Neural progenitor cell (in vitro differentiated cells): ENCODE measurements at regions not wholly inside any gene's neighbourhood (a gene's known extent, or its start where the extent isn't known, plus 50 kb on each side); places are given as distances from the start of the nearest gene placed in this dataset.
A peak's percentile ranks its signal among the peaks of the same experiment; 100 is the strongest.

ENCODE experiments used
- DNase-seq: peaks from one replicate; pipeline ENCODE4 v3.0.0-alpha.2; 2016; ENCODE audit warnings: low spot score
- H2AFZ ChIP-seq: fragments of 200-600 bp; sonication (generic); replicated peaks from 2 replicates; pipeline ENCODE4 v1.6.1; 2016; ENCODE audit warnings: antibody characterized with exemption
- H3F3A ChIP-seq: fragments of 200-600 bp; sonication (generic); 2 replicates; pipeline ENCODE4 v1.6.1; 2016; ENCODE audit warnings: antibody characterized with exemption, low read depth
- H3K27ac ChIP-seq: fragments of 200-600 bp; sonication (generic); 2 replicates; pipeline ENCODE4 v1.5.1; 2016; ENCODE audit warnings: mild to moderate bottlenecking
- H3K27me3 ChIP-seq: fragments of 200-600 bp; sonication (generic); 2 replicates; pipeline ENCODE4 v1.6.1; 2016; ENCODE audit warnings: mild to moderate bottlenecking, moderate library complexity
- H3K36me3 ChIP-seq: fragments of 200-600 bp; sonication (generic); 2 replicates; pipeline ENCODE4 v1.5.1; 2016
- H3K4me1 ChIP-seq: fragments of 200-600 bp; sonication (generic); 2 replicates; pipeline ENCODE4 v1.6.1; 2016; ENCODE audit warnings: mixed run types
- H3K4me2 ChIP-seq: fragments of 200-600 bp; sonication (generic); 2 replicates; pipeline ENCODE4 v1.6.1; 2016
- H3K4me3 ChIP-seq: fragments of 200-600 bp; sonication (generic); 2 replicates; pipeline ENCODE4 v1.5.1; 2016
- H3K79me2 ChIP-seq: fragments of 200-600 bp; sonication (generic); 2 replicates; pipeline ENCODE4 v1.6.1; 2016; ENCODE audit warnings: low read depth
- H3K9ac ChIP-seq: fragments of 200-600 bp; sonication (generic); 2 replicates; pipeline ENCODE4 v1.6.1; 2016
- H3K9me3 ChIP-seq: fragments of 200-600 bp; sonication (generic); 2 replicates; pipeline ENCODE4 v1.5.1; 2016; ENCODE audit warnings: low read depth
- H4K20me1 ChIP-seq: fragments of 200-600 bp; sonication (generic); 2 replicates; pipeline ENCODE4 v1.6.1; 2016; ENCODE audit warnings: low read depth
- H3K27ac Mint-ChIP-seq: 3 replicates; pipeline ENCODE4 v1.8.0; 2021; ENCODE audit warnings: mixed read lengths
- H3K27me3 Mint-ChIP-seq: 2 replicates; pipeline ENCODE4 v1.8.0; 2022; ENCODE audit warnings: low read depth, mild to moderate bottlenecking, inconsistent platforms, moderate library complexity, mixed read lengths; ENCODE audit not compliant: insufficient read depth
- H3K36me3 Mint-ChIP-seq: 3 replicates; pipeline ENCODE4 v1.8.0; 2021; ENCODE audit warnings: mixed read lengths
- H3K4me1 Mint-ChIP-seq: 3 replicates; pipeline ENCODE4 v1.8.0; 2021; ENCODE audit warnings: mixed read lengths
- H3K4me3 Mint-ChIP-seq: 3 replicates; pipeline ENCODE4 v1.8.0; 2021; ENCODE audit warnings: mild to moderate bottlenecking, moderate library complexity, mixed read lengths
- H3K9me3 Mint-ChIP-seq: 3 replicates; pipeline ENCODE4 v1.8.0; 2020; ENCODE audit warnings: mixed read lengths
- CTCF ChIP-seq: fragments of 200-600 bp; sonication (generic); IDR thresholded peaks from 2 replicates; pipeline ENCODE4 v1.5.1; 2017; ENCODE audit warnings: antibody characterized with exemption, mild to moderate bottlenecking
- EZH2 ChIP-seq: fragments of 200-600 bp; sonication (generic); IDR thresholded peaks from 2 replicates; pipeline ENCODE4 v1.6.1; 2017; ENCODE audit warnings: antibody characterized with exemption, mild to moderate bottlenecking, moderate library complexity
- EZH2phosphoT487 ChIP-seq: fragments of 200-600 bp; sonication (generic); IDR thresholded peaks from 2 replicates; pipeline ENCODE4 v1.6.1; 2017; ENCODE audit warnings: antibody characterized with exemption

DNA sequence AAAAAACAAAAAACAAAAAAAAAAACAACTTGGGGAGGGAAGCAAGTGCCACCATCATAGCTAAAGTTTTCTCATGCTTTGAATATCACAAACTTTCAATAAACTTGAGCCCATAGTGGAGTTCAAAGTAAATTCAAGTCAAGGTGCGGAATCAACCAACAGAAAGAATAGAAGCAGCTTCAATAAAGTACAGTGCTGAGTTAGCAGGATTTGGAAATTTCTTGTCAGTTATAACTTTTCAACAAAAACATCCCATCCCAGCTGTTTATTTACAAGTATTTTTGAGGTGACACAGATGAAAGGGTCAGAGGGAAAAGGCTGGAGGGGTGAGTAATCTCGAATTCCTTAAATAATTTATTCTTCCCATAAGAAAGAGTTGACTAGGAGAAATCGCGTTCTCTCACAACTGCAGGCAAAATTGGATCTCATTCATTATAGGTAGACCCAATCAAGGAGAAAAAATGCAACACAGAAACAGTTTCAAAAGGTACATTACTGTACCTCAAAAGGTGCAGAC lies 477.4 kb upstream of the RASGRP1 start:
- Histone ChIP-seq H2AFZ (peak overlapping the region; percentile 54), H3K9me3 (no peaks in the 10 kb centered on the region), H3K4me3 (no peak overlapping the region), H3K79me2 (no peaks in the 10 kb centered on the region), H3K27ac (no peak overlapping the region), H3F3A (no peaks in the 10 kb centered on the region), H3K27me3 (no peaks in the 10 kb centered on the region), H3K4me1 (no peaks in the 10 kb centered on the region), H3K9ac (no peak overlapping the region), H3K36me3 (no peaks in the 10 kb centered on the region), H3K4me2 (no peak overlapping the region), H4K20me1 (no peaks in the 10 kb centered on the region)
- Mint-ChIP-seq H3K27me3 (no peaks in the 10 kb centered on the region), H3K36me3 (no peaks in the 10 kb centered on the region), H3K9me3 (no peaks in the 10 kb centered on the region), H3K4me1 (no peaks in the 10 kb centered on the region), H3K27ac (no peak overlapping the region), H3K4me3 (no peak overlapping the region)
- DNase-seq = no peak
- no peak for TF ChIP-seq CTCF
- TF ChIP-seq EZH2phosphoT487 = no peak
- no peak for TF ChIP-seq EZH2

- Histone ChIP-seq H2AFZ (no peak overlapping the region), H3K27me3 (no peaks in the 10 kb centered on the region), H3F3A (no peaks in the 10 kb centered on the region), H3K9ac (no peak overlapping the region), H3K79me2 (no peaks in the 10 kb centered on the region), H3K4me2 (no peak overlapping the region), H4K20me1 (no peaks in the 10 kb centered on the region), H3K36me3 (no peaks in the 10 kb centered on the region), H3K27ac (no peak overlapping the region), H3K4me1 (no peaks in the 10 kb centered on the region), H3K4me3 (no peak overlapping the region), H3K9me3 (no peaks in the 10 kb centered on the region)
- Mint-ChIP-seq H3K4me3 (no peak overlapping the region), H3K4me1 (peaks cover 3% of the 10 kb centered on the region), H3K36me3 (no peaks in the 10 kb centered on the region), H3K27ac (no peak overlapping the region), H3K9me3 (peaks cover 6% of the 10 kb centered on the region), H3K27me3 (peaks cover 3% of the 10 kb centered on the region)
- DNase-seq = no peak
- TF ChIP-seq CTCF (no peak), EZH2 (no peak), EZH2phosphoT487 (no peak)
These were observed 487.2 kb upstream of the RASGRP1 start for GRCh38 chr15:39051626-39052322.

GRCh38 chr15:39052323-39052705 lies 487.7 kb upstream of the RASGRP1 start:
- no peaks in the 10 kb centered on the region for H3K36me3 Mint-ChIP-seq
- Histone ChIP-seq H2AFZ (no peak overlapping the region), H3K4me2 (no peak overlapping the region), H3K27me3 (no peaks in the 10 kb centered on the region), H3K27ac (no peak overlapping the region), H4K20me1 (no peaks in the 10 kb centered on the region), H3K9me3 (no peaks in the 10 kb centered on the region), H3K9ac (no peak overlapping the region), H3K36me3 (no peaks in the 10 kb centered on the region), H3K79me2 (no peaks in the 10 kb centered on the region), H3K4me1 (no peaks in the 10 kb centered on the region), H3K4me3 (no peak overlapping the region), H3F3A (no peaks in the 10 kb centered on the region)
- DNase-seq = no peak
- no peak for TF ChIP-seq CTCF
- TF ChIP-seq EZH2 = no peak
- TF ChIP-seq EZH2phosphoT487 = no peak
- H3K4me3 Mint-ChIP-seq = no peak overlapping the region
- peaks cover 3% of the 10 kb centered on the region for H3K4me1 Mint-ChIP-seq
- peaks cover 3% of the 10 kb centered on the region for H3K27me3 Mint-ChIP-seq
- peaks cover 6% of the 10 kb centered on the region for H3K9me3 Mint-ChIP-seq
- H3K27ac Mint-ChIP-seq = no peak overlapping the region
